ENCODE measurements at regions not wholly inside any gene's neighbourhood (a gene's known extent, or its start where the extent isn't known, plus 50 kb on each side); places are given as distances from the start of the nearest gene placed in this dataset.
"Not testable (repeated sequence)": the region's sequence is repeated elsewhere in the genome, so short reads cannot be mapped to it uniquely, and the experiment has no call there.

DNA sequence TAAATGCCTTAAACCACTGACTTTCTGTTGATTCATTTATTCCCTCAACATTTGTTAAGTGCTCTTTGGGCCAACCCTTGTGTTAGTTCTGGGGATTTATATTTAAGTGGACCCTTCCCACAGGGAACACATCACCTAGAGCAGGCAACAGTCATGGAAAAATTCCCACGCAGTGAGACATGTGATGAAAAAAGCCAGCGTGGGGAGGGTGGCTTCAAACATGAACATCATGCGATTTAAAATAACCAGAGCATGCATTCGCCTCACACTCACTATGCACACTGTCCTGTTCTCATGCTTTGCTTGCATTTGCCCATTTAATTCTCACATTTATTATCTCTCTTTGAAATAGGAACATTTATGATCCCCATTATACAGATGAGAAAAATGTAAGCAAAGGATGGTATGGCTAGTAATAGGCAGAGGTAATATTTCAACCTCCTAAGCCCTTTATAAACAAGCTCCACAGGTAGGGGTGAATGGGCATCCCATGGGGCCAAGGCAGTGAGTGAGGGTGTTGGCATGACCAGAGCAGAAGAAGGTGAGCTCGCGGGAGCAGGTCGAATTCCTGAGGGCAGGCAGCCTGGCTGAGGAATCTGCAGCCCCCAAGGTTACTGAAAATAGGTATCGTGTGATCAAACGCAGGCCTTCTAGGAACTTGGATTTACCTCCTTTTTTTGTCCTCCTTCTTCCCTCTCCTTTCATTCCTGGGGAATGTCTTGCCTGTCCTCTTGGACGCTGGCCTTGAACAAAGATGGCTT is 297.8 kb downstream of the MYCN start:
- H3K9me3 ChIP-seq (ENCODE audit: control insufficient read depth, insufficient read depth, low read depth, low read length): no peaks in the 10 kb centered on the region
- H3K36me3 ChIP-seq (ENCODE audit: control insufficient read depth in 2 of 2, insufficient read depth in 1 of 2, low read length in 2 of 2): no peaks in the 10 kb centered on the region
- H3K27ac ChIP-seq (ENCODE audit: extremely low read depth, low read depth, low read length): no peak overlapping the region
- ChIA-PET CTCF (no interaction called here), POLR2A (no interaction called here)
- TF ChIP-seq, protein P1, sequence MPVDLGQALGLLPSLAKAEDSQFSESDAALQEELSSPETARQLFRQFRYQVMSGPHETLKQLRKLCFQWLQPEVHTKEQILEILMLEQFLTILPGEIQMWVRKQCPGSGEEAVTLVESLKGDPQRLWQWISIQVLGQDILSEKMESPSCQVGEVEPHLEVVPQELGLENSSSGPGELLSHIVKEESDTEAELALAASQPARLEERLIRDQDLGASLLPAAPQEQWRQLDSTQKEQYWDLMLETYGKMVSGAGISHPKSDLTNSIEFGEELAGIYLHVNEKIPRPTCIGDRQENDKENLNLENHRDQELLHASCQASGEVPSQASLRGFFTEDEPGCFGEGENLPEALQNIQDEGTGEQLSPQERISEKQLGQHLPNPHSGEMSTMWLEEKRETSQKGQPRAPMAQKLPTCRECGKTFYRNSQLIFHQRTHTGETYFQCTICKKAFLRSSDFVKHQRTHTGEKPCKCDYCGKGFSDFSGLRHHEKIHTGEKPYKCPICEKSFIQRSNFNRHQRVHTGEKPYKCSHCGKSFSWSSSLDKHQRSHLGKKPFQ (tag by site-specific recombination; IDR thresholded peaks at IDR 0.05): no peak
- TF ChIP-seq ZNF223 (tag by site-specific recombination; IDR thresholded peaks at IDR 0.05) (no peak), ZNF548 (tag by site-specific recombination; IDR thresholded peaks at IDR 0.05) (no peak), ZNF239 (tag by site-specific recombination; IDR thresholded peaks at IDR 0.05) (no peak), ZNF354C (tag by site-specific recombination; IDR thresholded peaks at IDR 0.05; ENCODE audit: borderline replicate concordance, low read depth) (no peak), ZBTB21 (tag by site-specific recombination; IDR thresholded peaks at IDR 0.05) (no peak), ZSCAN30 (tag by site-specific recombination; IDR thresholded peaks at IDR 0.05) (no peak), ZNF521 (tag by site-specific recombination; IDR thresholded peaks at IDR 0.05) (no peak), ZNF777 (tag by site-specific recombination; IDR thresholded peaks at IDR 0.05; ENCODE audit: borderline replicate concordance) (no peak), ZNF785 (tag by site-specific recombination; IDR thresholded peaks at IDR 0.05) (no peak)
- no peak overlapping the region for H3K4me3 ChIP-seq (ENCODE audit: low read depth, low read length)
- no peaks in the 10 kb centered on the region for H3K4me1 ChIP-seq (ENCODE audit: control insufficient read depth, insufficient read depth, low read length)

DNA sequence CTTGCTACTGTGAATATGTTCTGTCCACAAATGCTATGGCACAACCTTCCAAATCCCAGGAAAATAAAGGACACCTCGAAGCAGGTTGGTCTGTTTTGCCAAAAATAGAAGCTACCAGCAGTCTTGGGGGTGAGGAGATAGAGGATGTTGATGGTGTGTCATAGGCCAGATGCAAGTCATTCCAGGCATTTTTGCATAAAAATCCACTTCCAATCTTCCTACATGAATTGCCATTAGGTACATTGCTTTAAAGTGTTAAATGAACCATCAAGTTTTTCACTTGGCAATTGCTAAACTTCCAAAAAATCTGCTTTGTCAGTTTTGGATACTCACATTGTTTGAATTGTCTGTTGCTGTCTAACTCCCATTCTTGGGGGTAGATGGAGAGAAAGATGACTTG is 295.4 kb downstream of the MYCN start:
- Histone ChIP-seq H3K4me3 (ENCODE audit: low read depth, low read length) (no peak overlapping the region), H3K27ac (ENCODE audit: extremely low read depth, low read depth, low read length) (no peak overlapping the region), H3K36me3 (ENCODE audit: control insufficient read depth in 2 of 2, insufficient read depth in 1 of 2, low read length in 2 of 2) (no peaks in the 10 kb centered on the region), H3K9me3 (ENCODE audit: control insufficient read depth, insufficient read depth, low read depth, low read length) (no peaks in the 10 kb centered on the region), H3K4me1 (ENCODE audit: control insufficient read depth, insufficient read depth, low read length) (no peaks in the 10 kb centered on the region)
- CTCF ChIA-PET: interaction anchor here (0.6 to 0.9 kb wide), 3 partner anchors 16 to 296 kb away, joined by 3 to 4 read pairs (median 3); no protein-coding TSS in a partner anchor
- no peak for TF ChIP-seq ZNF433 (tag by site-specific recombination; IDR thresholded peaks at IDR 0.05; ENCODE audit: low read depth)
- TF ChIP-seq ZNF175 (tag by site-specific recombination; IDR thresholded peaks at IDR 0.05): no peak
- no peak for TF ChIP-seq TRIM28 (IDR thresholded peaks at IDR 0.05; ENCODE audit: borderline replicate concordance, low read length)
- no peak for TF ChIP-seq SP7 (tag by site-specific recombination; IDR thresholded peaks at IDR 0.05)
- TF ChIP-seq ZNF555 (tag by site-specific recombination; conservative IDR thresholded peaks at IDR 0.05): no peak
- TF ChIP-seq FEZF1 (tag by site-specific recombination; IDR thresholded peaks at IDR 0.05): no peak
- TF ChIP-seq ZNF670 (tag by site-specific recombination; IDR thresholded peaks at IDR 0.05; ENCODE audit: low read depth): no peak
- TF ChIP-seq ZNF221 (tag by site-specific recombination; IDR thresholded peaks at IDR 0.05; ENCODE audit: borderline replicate concordance): no peak
- TF ChIP-seq ZNF155 (tag by site-specific recombination; IDR thresholded peaks at IDR 0.05): no peak
- TF ChIP-seq, protein P2, sequence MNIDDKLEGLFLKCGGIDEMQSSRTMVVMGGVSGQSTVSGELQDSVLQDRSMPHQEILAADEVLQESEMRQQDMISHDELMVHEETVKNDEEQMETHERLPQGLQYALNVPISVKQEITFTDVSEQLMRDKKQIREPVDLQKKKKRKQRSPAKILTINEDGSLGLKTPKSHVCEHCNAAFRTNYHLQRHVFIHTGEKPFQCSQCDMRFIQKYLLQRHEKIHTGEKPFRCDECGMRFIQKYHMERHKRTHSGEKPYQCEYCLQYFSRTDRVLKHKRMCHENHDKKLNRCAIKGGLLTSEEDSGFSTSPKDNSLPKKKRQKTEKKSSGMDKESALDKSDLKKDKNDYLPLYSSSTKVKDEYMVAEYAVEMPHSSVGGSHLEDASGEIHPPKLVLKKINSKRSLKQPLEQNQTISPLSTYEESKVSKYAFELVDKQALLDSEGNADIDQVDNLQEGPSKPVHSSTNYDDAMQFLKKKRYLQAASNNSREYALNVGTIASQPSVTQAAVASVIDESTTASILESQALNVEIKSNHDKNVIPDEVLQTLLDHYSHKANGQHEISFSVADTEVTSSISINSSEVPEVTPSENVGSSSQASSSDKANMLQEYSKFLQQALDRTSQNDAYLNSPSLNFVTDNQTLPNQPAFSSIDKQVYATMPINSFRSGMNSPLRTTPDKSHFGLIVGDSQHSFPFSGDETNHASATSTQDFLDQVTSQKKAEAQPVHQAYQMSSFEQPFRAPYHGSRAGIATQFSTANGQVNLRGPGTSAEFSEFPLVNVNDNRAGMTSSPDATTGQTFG (tag by site-specific recombination; IDR thresholded peaks at IDR 0.05; ENCODE audit: borderline replicate concordance): no peak
- no peak for TF ChIP-seq ZNF132 (tag by site-specific recombination; IDR thresholded peaks at IDR 0.05; ENCODE audit: borderline replicate concordance)
- TF ChIP-seq ZFP69B (tag by site-specific recombination; IDR thresholded peaks at IDR 0.05): no peak
- TF ChIP-seq ZNF157 (tag by site-specific recombination; IDR thresholded peaks at IDR 0.05): no peak
- TF ChIP-seq GLIS1 (tag by site-specific recombination; IDR thresholded peaks at IDR 0.05): no peak
- TF ChIP-seq ZNF530 (tag by site-specific recombination; IDR thresholded peaks at IDR 0.05; ENCODE audit: low read depth): no peak
- POLR2A ChIA-PET: no interaction called here

DNA sequence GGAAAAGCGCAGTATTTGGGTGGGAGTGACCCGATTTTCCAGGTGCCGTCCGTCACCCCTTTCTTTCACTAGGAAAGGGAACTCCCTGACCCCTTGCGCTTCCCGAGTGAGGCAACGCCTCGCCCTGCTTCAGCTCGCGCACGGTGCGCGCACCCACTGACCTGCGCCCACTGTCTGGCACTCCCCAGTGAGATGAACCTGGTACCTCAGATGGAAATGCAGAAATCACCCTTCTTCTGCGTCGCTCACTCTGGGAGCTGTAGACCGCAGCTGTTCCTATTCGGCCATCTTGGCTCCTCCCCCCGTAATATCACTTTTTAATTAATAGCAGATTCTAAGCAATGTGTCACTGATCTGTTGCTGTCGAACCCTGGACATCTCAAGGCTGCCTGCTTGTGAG is 294.9 kb downstream of the MYCN start:
- H3K36me3 ChIP-seq (ENCODE audit: control insufficient read depth in 2 of 2, insufficient read depth in 1 of 2, low read length in 2 of 2); H3K9me3 ChIP-seq (ENCODE audit: control insufficient read depth, insufficient read depth, low read depth, low read length); H3K27ac ChIP-seq (ENCODE audit: extremely low read depth, low read depth, low read length); H3K4me3 ChIP-seq (ENCODE audit: low read depth, low read length); POLR2A ChIA-PET; H3K4me1 ChIP-seq (ENCODE audit: control insufficient read depth, insufficient read depth, low read length): not testable (repeated sequence)
- CTCF ChIA-PET: interaction anchor here (0.6 to 0.9 kb wide), 3 partner anchors 16 to 296 kb away, joined by 3 to 5 read pairs (median 4); no protein-coding TSS in a partner anchor
